GM19438 (cell line): ENCODE measurements at regions not wholly inside any gene's neighbourhood (a gene's known extent, or its start where the extent isn't known, plus 50 kb on each side); places are given as distances from the start of the nearest gene placed in this dataset.
"Not testable (repeated sequence)": the region's sequence is repeated elsewhere in the genome, so short reads cannot be mapped to it uniquely, and the experiment has no call there.

Experiments
- ATAC-seq: cut with Tn5 transposase; IDR thresholded peaks from one replicate; pipeline ENCODE4 v1.9.1; 2021; ENCODE audit warnings: low read depth; ENCODE audit not compliant: unreplicated experiment

DNA sequence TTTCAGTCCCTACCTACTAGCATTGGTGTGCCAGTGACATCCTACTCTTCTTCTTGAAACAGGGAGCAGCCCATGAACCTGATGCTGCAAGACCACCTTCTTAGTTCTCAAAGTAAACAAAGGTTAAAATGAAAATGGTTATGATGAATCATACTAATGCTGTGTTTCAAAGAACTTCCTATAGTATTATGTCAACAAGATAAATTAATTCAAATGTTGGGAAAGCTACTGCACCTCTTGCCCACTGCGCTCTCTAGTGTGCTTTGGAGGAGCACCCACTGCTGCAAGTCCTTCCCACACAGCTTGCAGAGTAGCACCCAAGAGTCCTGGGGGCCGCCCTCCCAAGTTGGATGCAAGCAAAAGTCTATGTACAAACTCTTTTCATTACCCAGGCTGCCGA is 81.1 kb downstream of the CD200R1L start:
- ATAC-seq = no peak

DNA sequence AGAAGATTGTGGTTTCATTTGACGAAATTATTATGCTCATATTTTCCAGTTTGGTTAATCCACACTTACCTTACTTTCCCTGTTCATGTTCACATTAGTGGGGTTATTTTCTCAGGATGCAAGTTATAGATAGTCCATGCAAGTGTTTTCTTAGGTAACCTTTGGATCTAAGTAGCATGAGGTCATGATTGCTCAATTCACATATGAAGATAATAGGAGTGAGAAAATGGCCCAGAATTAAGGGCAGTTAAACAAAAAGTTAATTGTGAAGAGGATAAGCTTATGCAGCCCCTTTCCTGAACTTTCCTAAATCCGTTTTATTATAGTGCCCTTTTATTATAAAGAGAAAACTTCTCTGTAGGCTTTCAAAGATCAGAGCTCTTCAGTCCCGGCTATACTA is 83.4 kb downstream of the CD200R1L start:
- no peak for ATAC-seq

DNA sequence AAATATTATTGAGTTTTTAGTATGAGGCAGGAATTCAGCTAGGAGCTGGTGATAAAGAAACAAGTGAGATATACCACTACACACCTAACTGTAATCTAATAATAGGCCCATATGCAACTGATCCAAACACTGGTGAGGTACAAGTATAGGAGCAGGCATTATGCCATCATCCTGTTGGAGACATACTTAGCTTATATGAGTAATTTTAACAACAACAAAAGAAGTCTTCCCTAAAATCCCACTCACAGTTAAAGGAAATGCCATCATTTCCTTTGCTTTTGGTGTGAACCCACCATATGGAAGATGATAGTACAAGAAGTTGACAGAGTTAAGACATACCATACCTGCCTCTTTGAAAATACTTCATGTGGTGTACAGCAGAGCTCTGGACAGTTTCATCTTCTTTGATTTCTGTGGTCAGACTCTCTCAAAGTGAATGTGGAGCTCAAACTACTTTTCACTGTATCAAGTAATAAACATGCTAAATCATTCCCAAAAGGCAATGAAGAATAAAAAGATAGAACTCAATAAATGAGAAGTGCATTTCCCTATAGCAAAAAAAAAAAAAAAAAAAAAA is 85.5 kb downstream of the CD200R1L start:
- ATAC-seq = no peak

DNA sequence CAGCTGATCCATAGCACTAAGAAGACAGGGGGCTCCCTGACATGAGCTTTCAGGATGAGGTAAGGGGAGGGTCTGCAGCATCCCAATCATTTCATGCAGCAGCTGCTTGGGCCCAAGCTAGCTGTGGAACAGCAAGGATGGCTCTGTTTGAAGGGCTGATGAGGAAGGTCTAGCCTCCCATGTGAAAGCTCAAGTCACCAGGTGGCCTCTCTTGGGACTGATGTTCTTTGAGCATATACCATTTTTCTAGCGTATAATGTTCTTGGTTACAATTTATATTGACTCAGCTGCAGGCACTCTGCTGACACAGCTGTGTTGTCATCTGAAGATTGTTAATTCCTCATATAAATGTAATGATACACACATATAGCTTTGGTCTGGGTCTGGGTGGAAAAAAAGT is 87.0 kb downstream of the CD200R1L start:
- ATAC-seq = no peak

DNA sequence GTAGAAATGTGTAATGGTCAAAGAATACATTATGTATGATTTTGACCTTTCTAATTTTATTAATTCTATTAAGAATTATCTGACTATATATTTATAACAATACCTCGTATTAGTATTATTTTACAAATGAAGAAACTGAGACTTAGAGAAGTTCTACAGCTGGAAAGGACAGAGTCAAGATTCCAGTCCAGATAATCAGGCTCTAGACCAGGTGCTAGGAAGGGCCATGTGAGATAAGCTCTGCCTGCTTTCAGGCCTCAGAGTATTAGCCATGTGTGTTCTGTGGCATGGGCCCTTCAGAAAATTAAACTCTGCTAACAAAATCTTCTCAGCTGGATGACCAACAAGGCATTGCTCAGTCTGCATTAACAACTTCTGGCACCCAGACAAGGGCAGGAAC is 87.5 kb downstream of the CD200R1L start:
- no peak for ATAC-seq

DNA sequence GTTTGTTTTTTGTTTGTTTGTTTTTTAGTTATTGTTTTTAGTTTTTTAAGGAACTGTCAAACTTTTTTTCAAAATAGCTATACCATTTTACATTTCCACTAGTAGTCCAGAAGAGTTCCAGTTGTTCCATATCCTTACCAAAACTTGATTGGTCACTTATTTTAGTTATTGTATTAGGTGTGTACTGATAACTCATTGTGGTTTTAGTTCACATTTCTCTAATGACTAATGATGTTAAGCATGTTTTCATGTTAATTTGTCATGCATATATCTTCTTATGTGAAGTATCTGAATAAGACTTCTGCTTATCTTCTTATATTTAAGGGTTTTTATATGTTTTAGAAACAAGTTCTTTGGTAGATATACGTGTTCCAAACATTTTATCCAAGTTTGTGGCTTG is 89.5 kb downstream of the CD200R1L start:
- no peak for ATAC-seq

DNA sequence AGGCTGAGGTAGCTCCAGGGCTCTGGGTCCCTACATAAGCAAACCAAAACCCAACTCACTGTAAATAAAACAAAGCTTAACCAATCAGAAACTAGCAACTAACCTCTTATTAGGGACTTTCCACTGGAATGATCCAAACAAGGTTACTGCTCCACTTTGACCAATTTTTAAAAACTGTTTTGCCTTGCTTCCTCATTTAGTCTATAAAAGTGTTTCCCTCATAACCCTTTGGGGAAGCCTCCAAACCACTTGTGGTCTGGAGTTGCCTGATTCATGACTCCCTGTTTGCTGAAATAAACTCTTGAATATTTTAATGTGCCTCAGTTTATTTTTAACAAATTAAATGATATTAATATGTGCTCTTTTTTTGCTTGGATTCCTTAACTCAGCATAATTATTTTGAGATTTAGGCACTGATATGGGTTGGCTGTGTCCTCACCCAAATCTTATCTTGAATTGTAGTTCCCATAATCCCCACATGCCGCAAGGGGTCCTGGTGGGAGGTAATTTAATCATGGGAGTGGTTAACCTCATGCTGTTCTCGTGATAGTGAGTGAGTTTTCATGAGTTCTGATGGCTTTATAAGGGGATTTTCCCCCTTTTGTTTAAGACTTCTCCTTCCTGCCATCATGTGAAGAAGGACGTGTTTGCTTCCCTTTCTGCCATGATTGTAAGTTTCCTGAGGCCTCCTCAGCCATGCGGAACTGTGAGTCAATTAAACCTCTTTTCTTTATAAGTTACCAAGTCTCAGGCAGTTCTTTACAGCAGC is 90.6 kb downstream of the CD200R1L start:
- no peak for ATAC-seq

DNA sequence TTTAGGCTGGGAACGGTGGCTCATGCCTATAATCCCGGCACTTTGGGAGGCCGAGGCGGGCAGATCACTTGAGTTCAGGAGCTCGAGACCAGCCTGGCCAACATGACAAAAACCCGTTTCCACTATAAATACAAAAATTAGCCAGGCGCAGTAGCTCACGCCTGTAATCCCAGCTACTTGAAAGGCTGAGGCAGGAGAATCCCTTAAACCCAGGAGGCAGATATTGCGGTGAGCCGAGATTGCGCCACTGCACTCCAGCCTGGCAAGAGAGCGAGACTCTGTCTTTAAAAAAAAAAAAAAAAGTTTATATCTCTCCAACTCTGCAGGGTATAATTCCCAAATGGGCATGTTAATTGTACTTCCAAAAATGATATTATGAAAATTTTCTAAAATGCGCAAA is 91.6 kb downstream of the CD200R1L start:
- not testable (repeated sequence) for ATAC-seq

DNA sequence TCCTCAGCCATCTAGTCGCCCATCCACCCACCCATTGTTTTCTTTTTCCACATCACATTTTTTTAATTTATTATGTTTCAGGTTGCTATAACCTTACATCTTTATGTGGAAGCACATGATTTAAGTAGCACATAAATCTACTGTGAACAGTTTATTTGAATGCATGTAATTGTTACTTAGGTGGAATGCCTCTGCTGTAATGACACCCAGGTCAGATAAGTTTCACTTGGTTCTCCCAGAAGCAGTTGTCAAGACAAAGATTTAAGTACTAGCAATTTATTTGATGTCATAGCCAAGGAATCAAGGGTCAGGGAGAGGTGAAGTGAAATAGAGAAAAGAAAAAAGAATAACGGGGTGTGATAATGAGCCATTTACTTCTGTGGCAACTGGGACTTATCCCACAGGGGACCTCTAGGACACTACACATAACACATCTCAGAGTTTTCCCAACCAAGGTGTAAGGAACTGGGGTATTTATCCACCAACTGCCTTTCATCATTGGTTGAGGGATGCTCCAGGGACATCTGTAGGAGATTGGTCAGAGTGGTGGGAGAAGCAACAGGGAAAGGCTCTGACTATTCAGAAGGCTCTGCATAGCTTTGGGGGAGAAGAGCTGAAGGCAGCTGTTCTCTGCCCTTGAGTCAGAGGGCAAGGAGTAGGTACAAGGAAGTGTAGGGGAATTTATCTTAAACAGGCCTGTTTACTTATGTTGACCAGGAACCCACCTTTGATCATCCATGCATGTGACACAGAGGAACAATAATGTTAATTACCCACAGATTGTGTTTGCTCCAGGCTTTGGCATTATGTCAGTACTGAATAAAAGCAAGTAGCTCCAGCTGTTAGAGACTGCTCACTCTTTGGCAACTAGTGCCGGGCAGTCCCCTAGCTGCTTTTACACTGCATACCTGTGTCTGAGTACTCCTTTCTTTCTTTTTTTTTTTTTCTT is 94.8 kb downstream of the CD200R1L start:
- ATAC-seq = no peak

DNA sequence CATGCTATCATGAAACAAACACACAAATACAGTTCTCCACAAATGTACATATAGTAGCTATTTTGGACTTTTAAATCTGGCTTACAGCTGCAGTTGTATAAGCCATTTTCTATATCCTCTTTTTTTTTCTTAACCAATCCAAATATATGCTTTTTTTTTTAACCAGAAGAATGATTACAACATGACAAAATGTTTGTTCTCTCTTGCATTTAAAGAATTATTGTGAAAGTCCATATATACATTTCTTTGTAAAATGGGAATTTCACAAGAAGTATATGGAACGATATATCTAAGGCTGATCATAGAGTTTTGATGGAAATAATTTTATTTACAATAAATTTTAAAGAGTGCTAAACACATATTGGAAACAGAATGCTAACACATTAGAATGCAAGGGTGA is 95.6 kb downstream of the CD200R1L start:
- ATAC-seq = no peak

DNA sequence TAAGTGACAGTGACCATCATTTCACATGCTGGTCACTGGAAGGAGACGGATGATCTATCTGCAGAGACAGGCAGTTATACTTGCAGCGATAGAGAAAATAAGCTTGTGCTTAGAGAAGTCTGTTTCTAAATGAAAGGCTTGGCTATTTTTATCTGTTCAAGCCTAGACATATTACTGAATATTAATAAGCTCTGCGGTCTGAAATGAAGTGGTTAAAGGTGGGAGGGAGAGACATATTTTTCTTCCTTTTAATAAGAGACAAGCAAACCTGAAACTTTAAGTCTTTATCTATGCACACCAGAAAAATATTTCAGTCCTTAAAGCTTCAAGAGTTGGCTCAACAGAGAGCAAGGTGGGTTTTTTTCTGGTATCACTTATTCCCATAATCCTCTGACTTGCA is 99.0 kb downstream of the CD200R1L start:
- no peak for ATAC-seq

DNA sequence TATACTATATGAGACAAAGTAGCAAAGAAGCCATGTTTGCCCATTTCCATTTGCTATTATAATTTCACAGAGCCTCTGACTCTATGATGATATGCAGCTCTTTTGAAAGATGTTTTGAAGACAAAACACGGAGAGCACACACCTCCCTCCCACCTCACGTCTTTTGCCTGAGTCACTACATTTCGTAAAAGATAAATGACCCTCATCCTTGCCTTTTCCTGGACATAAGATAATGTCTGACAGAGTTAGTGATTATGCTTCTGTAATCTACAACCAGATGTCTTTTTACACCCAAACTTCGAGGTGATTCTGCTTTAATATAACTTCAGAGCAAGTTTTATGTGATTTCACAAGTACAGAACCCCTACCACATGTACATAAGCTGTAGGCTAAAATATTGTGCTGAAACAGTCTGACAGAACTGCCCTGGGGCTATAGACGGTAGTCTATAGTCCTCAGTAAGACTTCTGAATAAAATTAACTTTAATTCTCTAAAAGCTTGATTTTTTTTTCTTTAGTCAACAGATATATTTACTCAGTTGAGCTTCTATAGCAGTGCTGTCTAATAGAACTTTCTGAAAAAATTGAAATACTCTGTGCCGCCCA is 99.9 kb downstream of the CD200R1L start:
- ATAC-seq = no peak

DNA sequence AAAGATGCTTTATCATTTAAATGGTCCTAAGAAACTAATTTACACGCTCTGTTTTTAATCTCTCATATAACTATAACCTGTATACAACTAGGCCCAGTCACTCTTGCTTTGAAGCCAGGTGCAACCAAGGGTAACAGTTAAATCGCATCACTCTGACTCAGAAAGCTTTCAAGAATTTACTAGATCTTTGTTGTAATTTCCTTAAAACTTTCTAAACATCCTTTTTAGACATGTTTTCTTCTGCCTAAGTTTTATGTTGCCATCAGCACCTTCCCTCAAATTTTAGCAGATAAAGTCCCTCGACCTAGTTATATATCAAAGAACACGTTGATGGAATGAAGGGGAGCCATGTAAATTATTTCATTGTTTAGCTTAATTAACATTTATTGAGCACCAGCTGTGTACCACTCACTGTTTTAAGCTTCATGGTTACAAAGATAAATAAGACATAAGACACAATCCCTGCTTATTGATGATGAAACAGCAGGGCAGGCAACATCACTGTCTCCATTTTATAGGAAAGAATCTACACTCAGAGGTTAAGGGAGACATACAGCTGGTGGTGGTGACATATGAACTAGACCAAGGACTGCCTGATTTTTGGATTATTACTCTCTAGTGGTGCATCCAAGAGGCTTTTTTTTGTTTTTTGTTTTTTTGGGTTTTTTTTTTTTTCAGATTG is 101.0 kb downstream of the CD200R1L start:
- ATAC-seq = no peak

DNA sequence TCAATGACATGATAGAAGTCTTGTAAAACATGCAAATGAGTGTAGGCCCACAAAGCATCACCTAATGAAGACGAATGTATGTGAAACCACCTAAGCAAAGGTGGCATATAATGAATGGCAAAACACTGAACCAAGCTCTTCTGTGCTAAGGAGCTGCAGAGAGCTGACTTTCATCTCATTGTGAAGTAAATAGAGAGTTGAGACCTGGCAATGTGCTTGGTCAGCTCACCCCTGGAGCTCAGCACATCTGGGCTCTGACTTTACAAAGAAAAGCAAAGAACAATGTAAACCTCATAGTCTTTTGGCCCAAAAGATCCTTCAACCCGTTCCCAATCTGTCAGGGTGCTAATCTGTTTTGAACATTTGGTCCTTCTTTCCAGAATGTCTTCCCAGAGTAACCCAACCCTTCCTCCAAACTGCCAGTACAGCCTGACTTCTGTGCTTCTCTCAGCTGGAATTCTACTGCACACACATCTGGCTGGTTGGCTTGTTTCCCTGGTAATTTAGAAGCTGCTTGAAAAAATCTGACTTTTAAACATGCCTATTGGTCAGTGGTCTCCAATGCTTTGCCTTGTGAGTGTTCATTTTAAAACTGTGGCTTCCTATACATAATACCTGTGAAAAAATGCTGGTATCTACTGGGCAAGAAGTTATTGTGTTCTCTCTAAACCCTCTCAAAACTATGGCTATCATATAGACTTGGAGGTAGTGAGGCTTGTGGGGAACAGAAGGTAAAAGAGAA is 101.7 kb downstream of the CD200R1L start:
- no peak for ATAC-seq

DNA sequence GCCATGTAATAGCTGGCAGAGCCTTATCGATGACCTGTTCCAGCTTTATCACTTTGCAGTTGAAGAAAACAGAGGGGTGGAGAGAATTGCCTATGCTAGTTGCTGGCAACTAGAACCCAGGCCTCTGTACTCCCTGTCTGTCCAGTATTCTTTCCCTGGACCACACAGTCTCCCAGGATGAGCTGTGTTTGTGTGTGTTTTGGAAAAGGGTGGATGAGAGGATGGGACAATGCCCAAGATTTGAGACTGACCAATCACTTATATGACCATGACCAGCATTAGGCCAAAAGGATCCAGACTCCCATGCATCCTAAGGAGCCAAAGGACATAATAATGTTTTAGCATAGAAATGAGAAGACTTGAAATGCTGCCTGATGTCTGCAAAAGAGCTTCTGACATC is 102.6 kb downstream of the CD200R1L start:
- no peak for ATAC-seq

DNA sequence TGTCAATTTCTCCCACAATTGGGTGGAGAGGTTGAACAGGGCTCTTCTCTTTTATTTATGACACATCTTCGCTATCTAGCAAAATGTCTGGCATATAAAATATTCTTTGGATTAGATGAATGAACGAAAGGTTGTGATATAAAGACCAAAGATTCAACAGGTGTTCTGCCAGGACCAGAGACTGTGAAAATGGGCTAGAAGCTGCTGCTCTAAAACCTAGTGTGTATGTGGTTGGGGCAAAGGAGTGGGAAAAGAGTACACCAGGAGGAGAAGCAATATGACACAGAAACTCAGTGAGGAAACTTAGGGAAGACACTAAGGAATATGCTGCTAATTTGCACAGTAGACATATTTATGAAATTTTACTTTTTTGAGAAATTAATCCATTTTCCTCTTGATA is 102.0 kb upstream of the CCDC80 start:
- no peak for ATAC-seq

DNA sequence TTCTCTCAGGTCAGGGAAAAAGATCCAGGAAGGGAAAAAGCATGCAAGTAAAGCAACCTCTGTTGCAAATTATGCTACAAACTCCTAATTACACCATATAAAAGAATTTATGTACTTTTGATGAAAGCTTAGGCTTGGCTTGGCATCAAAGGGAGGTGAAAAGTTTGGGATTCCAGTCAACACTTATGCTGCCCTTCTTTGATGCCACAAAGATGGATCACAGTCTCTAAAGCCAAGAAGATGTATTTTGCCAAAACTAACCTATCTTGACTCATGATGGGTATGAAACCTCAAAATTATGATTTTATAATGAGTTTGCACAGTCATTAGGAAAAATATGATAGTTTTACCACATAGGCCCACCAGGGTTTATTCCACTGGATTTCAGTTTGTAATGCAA is 101.0 kb upstream of the CCDC80 start:
- ATAC-seq = no peak

DNA sequence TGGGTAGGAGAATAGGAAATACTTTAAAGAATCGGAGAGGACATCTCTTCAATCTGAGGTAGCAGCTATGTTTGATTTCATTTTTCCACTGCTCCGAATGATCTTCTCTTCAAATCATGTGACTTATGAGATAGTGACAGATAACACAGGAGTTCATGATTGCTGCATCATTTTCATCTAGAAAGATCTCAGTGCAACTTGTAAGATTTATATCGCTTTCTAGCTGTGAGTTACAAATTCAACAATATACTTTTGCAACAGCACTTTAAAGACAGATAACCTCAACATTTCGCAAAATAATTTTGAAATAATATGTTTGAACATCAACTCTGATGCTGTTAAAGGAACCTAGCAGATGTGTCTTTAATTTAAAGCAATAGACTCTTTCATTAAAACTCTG is 99.9 kb upstream of the CCDC80 start:
- ATAC-seq = no peak

DNA sequence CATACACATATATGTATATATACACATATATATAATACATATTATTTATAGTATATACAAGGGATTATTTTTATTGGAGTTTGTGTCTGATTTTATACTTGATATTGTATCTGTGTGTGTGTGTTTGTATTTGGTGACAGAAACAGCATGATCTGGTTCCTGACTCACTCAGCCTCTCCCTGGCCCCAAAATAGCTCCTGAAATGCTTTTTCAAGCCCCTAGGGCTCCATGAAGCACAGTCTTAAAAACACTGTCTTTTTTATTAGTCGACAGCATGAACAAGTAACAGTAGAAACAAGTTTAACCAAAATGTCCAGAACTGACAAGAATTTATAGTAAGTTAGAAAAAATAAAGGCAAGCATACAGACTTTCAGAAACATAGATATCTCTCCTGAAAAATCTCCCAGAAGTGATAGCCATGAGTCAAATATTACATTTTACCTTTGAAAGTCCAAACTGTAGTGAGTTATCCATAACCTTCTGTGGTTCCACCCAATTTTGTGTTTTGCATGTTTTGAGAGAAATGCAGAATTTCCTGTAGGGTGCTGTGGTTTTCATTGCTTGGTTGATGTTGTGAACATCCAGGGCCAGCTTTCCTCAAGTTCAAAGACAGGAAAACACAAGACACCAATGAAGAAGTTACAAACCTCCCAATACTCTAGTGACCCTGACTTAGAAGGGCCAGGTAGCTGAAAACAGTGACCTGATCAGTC is 98.5 kb upstream of the CCDC80 start:
- no peak for ATAC-seq
